K562 (cell line): ENCODE measurements at regions not wholly inside any gene's neighbourhood (a gene's known extent, or its start where the extent isn't known, plus 50 kb on each side); places are given as distances from the start of the nearest gene placed in this dataset.

Experiments used
- ATAC-seq: fragments of 200-7000 bp; cut with Tn5 transposase; 3 replicates; pipeline ENCODE4 v1.9.1; 2020; ENCODE audit warnings: moderate library complexity
- BruUV-seq: library from RNA; stranded (reverse); fragments of 400-500 nt; replicated peaks from 2 replicates; lab custom pipeline; 2021; lab: Mats Ljungman, UMichigan
- CTCF ChIA-PET: fragments of 300-600 bp; formaldehyde crosslinking; extraction: SDS; loops from one replicate; lab custom pipeline; 2021; ENCODE audit warnings: low intra/inter-chr PET ratio; lab: Yijun Ruan, JAX
- POLR2A ChIA-PET: fragments of 300-600, 350-650 bp; sonication (Branson Sonifier 250); formaldehyde crosslinking; extraction: SDS; loops from one replicate; lab custom pipeline; 2021; ENCODE audit warnings: antibody characterized with exemption, inconsistent platforms; lab: Yijun Ruan, JAX
- DNase-seq, 4 experiments: peaks; one replicate each; pipeline versions ENCODE4 v3.0.0 to v3.0.0-alpha.2; 2011 to 2018; ENCODE audit warnings: low spot score in 3 of 4, mixed read lengths in 3 of 4; ENCODE audit errors: extremely low read depth in 1 of 4
- FAIRE-seq: peaks from 2 replicates; lab custom pipeline; 2011; peaks lifted over from hg19 to GRCh38; lab: Jason Lieb, UNC
- H2AFZ ChIP-seq: 2 replicates; pipeline ENCODE4 v1.6.0; 2011; ENCODE audit warnings: low read depth, low read length, control low read depth, inconsistent platforms
- H3K27ac ChIP-seq: fragments of 200-600 bp; 3 replicates; pipeline ENCODE4 v1.8.0; 2011; ENCODE audit warnings: low read depth, mild to moderate bottlenecking, control low read depth, inconsistent platforms, low read length, moderate library complexity, mixed read lengths; ENCODE audit errors: extremely low read depth
- H3K27me3 ChIP-seq, 2 experiments: fragments of 300-600 bp in 1 of 2; 2 replicates in 1 of 2; 3 replicates in 1 of 2; pipeline versions ENCODE4 v1.6.0 to v1.8.0; 2011; ENCODE audit warnings: inconsistent platforms in 2 of 2, low read length in 2 of 2, mild to moderate bottlenecking in 1 of 2, mixed read lengths in 1 of 2, moderate library complexity in 1 of 2; ENCODE audit not compliant: control insufficient read depth in 2 of 2, insufficient read depth in 2 of 2
- H3K36me3 ChIP-seq: fragments of 300-600 bp; 3 replicates; pipeline ENCODE4 v1.8.0; 2011; ENCODE audit warnings: mild to moderate bottlenecking, low read length, inconsistent platforms; ENCODE audit not compliant: control insufficient read depth, insufficient read depth
- H3K4me1 ChIP-seq, 2 experiments: fragments of 200-600 bp in 1 of 2; replicated peaks in 1 of 2; 2 replicates in 1 of 2; 3 replicates in 1 of 2; pipeline versions ENCODE4 v1.5.1 to v1.8.0; 2011; ENCODE audit warnings: inconsistent platforms in 2 of 2, low read length in 2 of 2, mild to moderate bottlenecking in 1 of 2, mixed read lengths in 1 of 2, moderate library complexity in 1 of 2; ENCODE audit not compliant: control insufficient read depth in 2 of 2, insufficient read depth in 2 of 2
- H3K4me2 ChIP-seq: 2 replicates; pipeline ENCODE4 v1.6.1; 2011; ENCODE audit warnings: low read length, control low read depth, inconsistent platforms, mixed read lengths; ENCODE audit not compliant: insufficient read depth
- H3K4me3 ChIP-seq: fragments of 200-600 bp; sonication (generic), shearing (Covaris generic); 2 replicates; pipeline ENCODE4 v1.5.1; 2016; ENCODE audit warnings: control low read depth, inconsistent platforms
- H3K79me2 ChIP-seq: fragments of 200-600 bp; 3 replicates; pipeline ENCODE4 v1.8.0; 2011; ENCODE audit warnings: low read length, inconsistent platforms; ENCODE audit not compliant: control insufficient read depth, insufficient read depth
- H3K9ac ChIP-seq, 2 experiments: 2 replicates each; pipeline versions ENCODE4 v1.6.0 to v1.6.1; 2011; ENCODE audit warnings: low read depth in 2 of 2, low read length in 2 of 2, control low read depth in 1 of 2, inconsistent platforms in 1 of 2, mild to moderate bottlenecking in 1 of 2, mixed read lengths in 1 of 2; ENCODE audit not compliant: insufficient read depth in 1 of 2
- H3K9me1 ChIP-seq: one replicate; pipeline ENCODE4 v1.6.0; 2011; ENCODE audit warnings: inconsistent platforms, mild to moderate bottlenecking, low read length, moderate library complexity; ENCODE audit not compliant: control insufficient read depth, insufficient read depth
- H3K9me3 ChIP-seq: replicated peaks from 2 replicates; pipeline ENCODE4 v1.5.1; 2011; ENCODE audit warnings: low read depth, low read length, inconsistent platforms; ENCODE audit not compliant: control insufficient read depth, insufficient read depth
- H4K20me1 ChIP-seq: replicated peaks from 2 replicates; pipeline ENCODE4 v1.6.1; 2011; ENCODE audit warnings: low read length, inconsistent platforms, mixed read lengths; ENCODE audit not compliant: control insufficient read depth, insufficient read depth
- MAZ ChIP-seq, 2 experiments: fragments of 450-650 bp in 1 of 2; sonication (generic) in 1 of 2; formaldehyde crosslinking; IDR thresholded peaks in 1 of 2; conservative IDR thresholded peaks in 1 of 2; 2 replicates each; pipeline versions ENCODE4 v1.4.0 to v1.5.0; 2020; ENCODE audit warnings: mild to moderate bottlenecking in 1 of 2, missing genetic modification reagents in 1 of 2
- MEF2A ChIP-seq: IDR thresholded peaks from 2 replicates; pipeline ENCODE4 v1.6.1; 2011; ENCODE audit warnings: low read depth, mild to moderate bottlenecking, low read length, moderate library complexity; ENCODE audit not compliant: control insufficient read depth
- RFX1 ChIP-seq: fragments of 450-650 bp; IDR thresholded peaks from 2 replicates; pipeline ENCODE4 v1.6.1; 2016; ENCODE audit warnings: mild to moderate bottlenecking, moderate library complexity
- ZNF586 ChIP-seq: fragments of 450-650 bp; formaldehyde crosslinking; conservative IDR thresholded peaks from 2 replicates; pipeline ENCODE4 v1.4.0; 2020; ENCODE audit warnings: mild to moderate bottlenecking, moderate library complexity
- ZNF592 ChIP-seq: fragments of 450-650 bp; IDR thresholded peaks from 2 replicates; pipeline ENCODE4 v1.6.1; 2017; ENCODE audit warnings: antibody characterized with exemption, mild to moderate bottlenecking
- WGBS: fragments of 100-300 bp; shearing (Covaris generic); methylation state at CpG from one replicate; pipeline ENCODE4 v1.1.6; 2016; ENCODE audit warnings: low coverage, mixed read lengths; ENCODE audit not compliant: insufficient coverage; ENCODE audit errors: missing lambda C conversion rate; 5-methylcytosine and 5-hydroxymethylcytosine counted together
- in situ Hi-C: fragments of 300-500 bp; cut with MboI; formaldehyde crosslinking; loops from 4 replicates; pipeline ENCODE4 v1.15.0; 2018; ENCODE audit warnings: inconsistent platforms, mixed read lengths
- intact Hi-C: fragments of 100-400 bp; cut with micrococcal nuclease; formaldehyde crosslinking; loops from 2 replicates; pipeline ENCODE4 v1.14.2; 2022

- WGBS = 0% methylated on average over 2 of the region's 2 CpGs
- in situ Hi-C loops (no loop called here), intact Hi-C loops (no loop called here)
- TF ChIP-seq RFX1 (no peak), ZNF592 (no peak), MEF2A (no peak), ZNF586 (CRISPR knock-in tag) (no peak), MAZ (CRISPR knock-in tag; conservative IDR thresholded peaks at IDR 0.05 in 1 of 2, IDR thresholded peaks at IDR 0.05 in 1 of 2) (no peak)
- Histone ChIP-seq H3K36me3 (no peaks in the 10 kb centered on the region), H3K9ac (no peak overlapping the region), H4K20me1 (no peaks in the 10 kb centered on the region), H3K9me3 (no peaks in the 10 kb centered on the region), H3K27me3 (no peaks in the 10 kb centered on the region), H3K79me2 (no peaks in the 10 kb centered on the region), H3K4me1 (no peaks in the 10 kb centered on the region), H3K27ac (no peak overlapping the region), H3K4me3 (no peak overlapping the region), H3K4me2 (no peak overlapping the region), H3K9me1 (no peaks in the 10 kb centered on the region), H2AFZ (no peak overlapping the region)
- no TSS peak for BruUV-seq
- FAIRE-seq (no peak), ATAC-seq (no peak), DNase-seq (no peak)
- POLR2A ChIA-PET = no interaction called here
- CTCF ChIA-PET = no interaction called here
These were observed 1058.5 kb downstream of the ROBO2 start for GRCh38 chr3:78098367-78098766.
